H1 (cell line): ENCODE measurements at regions not wholly inside any gene's neighbourhood (a gene's known extent, or its start where the extent isn't known, plus 50 kb on each side); places are given as distances from the start of the nearest gene placed in this dataset.

Experiments
- CBX8 ChIP-seq: fragments of 300-800, 300-1000 bp; sonication (generic); IDR thresholded peaks from 2 replicates; pipeline ENCODE4 v1.7.1; 2016; ENCODE audit warnings: low read depth, low read length, borderline replicate concordance
- CHD1 ChIP-seq: IDR thresholded peaks from 2 replicates; pipeline ENCODE4 v1.6.1; 2012; ENCODE audit warnings: low read depth, low read length, improper control_type of control experiment
- CTBP2 ChIP-seq: IDR thresholded peaks from 2 replicates; pipeline ENCODE4 v1.7.0; 2011; ENCODE audit warnings: borderline replicate concordance, mild to moderate bottlenecking, moderate library complexity, mixed read lengths, low read length; ENCODE audit not compliant: insufficient read depth, insufficient read length
- EZH2 ChIP-seq: fragments of 200-600 bp; sonication (generic); IDR thresholded peaks from 2 replicates; pipeline ENCODE4 v1.7.1; 2012; ENCODE audit warnings: low read depth, mild to moderate bottlenecking, moderate library complexity, low read length, inconsistent platforms; ENCODE audit not compliant: severe bottlenecking
- MAFK ChIP-seq: IDR thresholded peaks from 2 replicates; pipeline ENCODE4 v1.6.1; 2012; ENCODE audit warnings: low read depth, mild to moderate bottlenecking, improper control_type of control experiment, low read length
- SUZ12 ChIP-seq: fragments of 200-600 bp; sonication (generic); IDR thresholded peaks from 2 replicates; pipeline ENCODE4 v1.6.1; 2012; ENCODE audit warnings: mild to moderate bottlenecking, inconsistent platforms, low read length, moderate library complexity, mixed read lengths
- TBP ChIP-seq: IDR thresholded peaks from 2 replicates; pipeline ENCODE4 v1.6.1; 2011; ENCODE audit warnings: low read depth, low read length, improper control_type of control experiment
- YY1 ChIP-seq: IDR thresholded peaks from 2 replicates; pipeline ENCODE4 v1.6.1; 2011; ENCODE audit warnings: low read depth, mild to moderate bottlenecking, low read length

GRCh38 chr4:66636349-66636748, 909.0 kb downstream of the CENPC start (continued):
- TF ChIP-seq EZH2 = no peak
- no peak for TF ChIP-seq TBP
- no peak for TF ChIP-seq CBX8
- no peak for TF ChIP-seq CTBP2
- TF ChIP-seq YY1 = no peak
- TF ChIP-seq MAFK = no peak
- no peak for TF ChIP-seq SUZ12
- no peak for TF ChIP-seq CHD1
- TF ChIP-seq, all 59 proteins: peak for 0
